Breast epithelium (tissue), 4 donors: ENCODE measurements at regions not wholly inside any gene's neighbourhood (a gene's known extent, or its start where the extent isn't known, plus 50 kb on each side); places are given as distances from the start of the nearest gene placed in this dataset.
"Not testable (repeated sequence)": the region's sequence is repeated elsewhere in the genome, so short reads cannot be mapped to it uniquely, and the experiment has no call there.

Experiments used
- DNase-seq, 2 donors: peaks; one replicate each; pipeline ENCODE4 v3.0.0-alpha.2; 2019; ENCODE audit warnings: low spot score in 2 of 2
- H3K27ac ChIP-seq, 2 donors: fragments of 200-600 bp; sonication (generic) in 1 of 2; one replicate each; pipeline ENCODE4 v1.5.1; 2016 to 2019; ENCODE audit warnings: mild to moderate bottlenecking in 1 of 2
- H3K27me3 ChIP-seq, 2 donors: fragments of 200-600 bp; sonication (generic) in 1 of 2; one replicate each; pipeline versions ENCODE4 v1.5.1 to v1.6.0; 2017 to 2019; ENCODE audit warnings: control low read depth in 1 of 2, mild to moderate bottlenecking in 1 of 2
- H3K36me3 ChIP-seq: fragments of 200-600 bp; one replicate; pipeline ENCODE4 v1.5.1; 2019
- H3K4me1 ChIP-seq, 2 donors: fragments of 200-600 bp; sonication (generic); one replicate each; pipeline ENCODE4 v1.5.1; 2016 to 2019; ENCODE audit warnings: control low read depth in 1 of 2
- H3K4me3 ChIP-seq, 3 donors: fragments of 200-600 bp; sonication (generic); 1 replicate in 2 of 3; 2 replicates in 1 of 3; pipeline ENCODE4 v1.5.1; 2016 to 2019; ENCODE audit warnings: mild to moderate bottlenecking in 3 of 3, moderate library complexity in 2 of 3
- H3K9me3 ChIP-seq, 2 donors: fragments of 200-600 bp; sonication (generic) in 1 of 2; one replicate each; pipeline ENCODE4 v1.5.1; 2016 to 2019; ENCODE audit warnings: control low read depth in 1 of 2
- POLR2A ChIP-seq: fragments of 450-650 bp; IDR thresholded peaks from one replicate; pipeline ENCODE4 v1.6.1; 2016; ENCODE audit warnings: antibody characterized with exemption, mild to moderate bottlenecking, moderate library complexity
- POLR2AphosphoS5 ChIP-seq, 3 donors: sonication (generic); formaldehyde crosslinking; IDR thresholded peaks; one replicate each; pipeline ENCODE4 v1.6.1; 2017; ENCODE audit warnings: antibody characterized with exemption in 3 of 3
- intact Hi-C: fragments of 100-400 bp; cut with DNase I; formaldehyde crosslinking; loops from one replicate; pipeline ENCODE4 v1.15.1; 2023; ENCODE audit warnings: low total_unique reads
- TF ChIP-seq, protein P1 (sequence below), 3 donors: fragments of 450-650 bp; IDR thresholded peaks; one replicate each; pipeline ENCODE4 v1.5.1; 2016 to 2017; ENCODE audit warnings: antibody characterized with exemption in 3 of 3, mild to moderate bottlenecking in 3 of 3, moderate library complexity in 3 of 3

DNA sequence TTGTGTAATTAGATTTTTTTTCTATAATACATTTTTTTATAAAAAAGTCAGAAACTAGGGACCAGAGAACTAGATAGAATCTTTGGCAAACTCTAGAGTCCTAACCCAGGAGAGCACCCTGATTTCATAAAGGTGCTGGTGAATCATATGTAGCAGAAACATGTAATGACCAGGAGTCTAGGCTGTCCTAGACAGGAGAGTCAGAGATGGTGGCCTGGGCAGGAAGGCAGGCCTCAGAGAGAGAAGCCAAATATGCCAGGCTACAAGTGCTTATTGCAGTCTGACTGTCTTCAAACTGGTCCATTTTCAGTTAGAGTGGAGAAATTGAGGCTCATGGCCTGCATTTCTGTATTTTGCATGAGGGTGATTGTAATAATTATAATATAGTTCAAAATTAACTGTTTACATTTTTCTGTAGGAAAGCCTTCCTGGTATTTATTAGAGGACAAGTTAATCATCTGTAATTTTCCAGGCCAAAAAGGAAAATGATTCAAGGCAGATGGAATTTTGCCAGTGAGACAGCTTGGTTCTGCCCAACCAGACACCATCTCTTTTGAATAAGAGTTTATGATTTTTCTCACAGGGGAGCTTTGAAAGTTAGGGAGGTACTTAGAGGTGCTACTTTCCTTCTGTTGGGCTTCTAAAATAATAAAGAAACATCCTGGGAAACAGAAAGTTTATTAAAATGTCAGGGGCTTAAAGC is 129.8 kb downstream of the S1PR1 start:
- TF ChIP-seq, protein P1, sequence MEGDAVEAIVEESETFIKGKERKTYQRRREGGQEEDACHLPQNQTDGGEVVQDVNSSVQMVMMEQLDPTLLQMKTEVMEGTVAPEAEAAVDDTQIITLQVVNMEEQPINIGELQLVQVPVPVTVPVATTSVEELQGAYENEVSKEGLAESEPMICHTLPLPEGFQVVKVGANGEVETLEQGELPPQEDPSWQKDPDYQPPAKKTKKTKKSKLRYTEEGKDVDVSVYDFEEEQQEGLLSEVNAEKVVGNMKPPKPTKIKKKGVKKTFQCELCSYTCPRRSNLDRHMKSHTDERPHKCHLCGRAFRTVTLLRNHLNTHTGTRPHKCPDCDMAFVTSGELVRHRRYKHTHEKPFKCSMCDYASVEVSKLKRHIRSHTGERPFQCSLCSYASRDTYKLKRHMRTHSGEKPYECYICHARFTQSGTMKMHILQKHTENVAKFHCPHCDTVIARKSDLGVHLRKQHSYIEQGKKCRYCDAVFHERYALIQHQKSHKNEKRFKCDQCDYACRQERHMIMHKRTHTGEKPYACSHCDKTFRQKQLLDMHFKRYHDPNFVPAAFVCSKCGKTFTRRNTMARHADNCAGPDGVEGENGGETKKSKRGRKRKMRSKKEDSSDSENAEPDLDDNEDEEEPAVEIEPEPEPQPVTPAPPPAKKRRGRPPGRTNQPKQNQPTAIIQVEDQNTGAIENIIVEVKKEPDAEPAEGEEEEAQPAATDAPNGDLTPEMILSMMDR (IDR thresholded peaks at IDR 0.05), result no peak
- TF ChIP-seq POLR2A, result no peak
- TF ChIP-seq POLR2AphosphoS5 (IDR thresholded peaks at IDR 0.05), result no peak
- H3K27ac ChIP-seq, result no peak overlapping the region
- intact Hi-C loops, result no loop called here
- no peaks in the 10 kb centered on the region for H3K9me3 ChIP-seq
- H3K27me3 ChIP-seq, result no peaks in the 10 kb centered on the region
- no peaks in the 10 kb centered on the region for H3K36me3 ChIP-seq
- no peak overlapping the region for H3K4me3 ChIP-seq
- DNase-seq, result no peak
- H3K4me1 ChIP-seq, result no peaks in the 10 kb centered on the region

DNA sequence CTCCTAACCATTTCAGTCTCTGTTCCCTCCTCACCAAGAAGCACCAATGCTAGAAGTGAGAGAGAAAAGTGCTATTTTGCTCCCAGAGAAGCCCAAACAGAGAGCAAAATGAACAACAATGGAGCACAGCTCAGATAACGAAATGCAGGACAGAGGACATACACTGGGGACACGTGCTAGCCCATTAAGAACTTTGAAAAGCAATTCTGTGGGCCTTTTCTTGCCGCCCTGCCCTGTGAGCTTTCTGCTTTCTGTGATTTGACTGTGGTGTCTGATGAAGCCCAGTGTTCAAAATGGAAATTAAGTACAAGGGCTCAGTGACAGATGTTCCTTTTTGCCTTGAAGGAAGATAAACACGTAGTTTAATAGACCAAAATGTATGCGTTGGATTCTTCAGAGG is 130.8 kb downstream of the S1PR1 start:
- no peak overlapping the region for H3K4me3 ChIP-seq
- H3K36me3 ChIP-seq, result no peaks in the 10 kb centered on the region
- H3K4me1 ChIP-seq, result no peaks in the 10 kb centered on the region
- DNase-seq, result no peak
- H3K27me3 ChIP-seq, result no peaks in the 10 kb centered on the region
- intact Hi-C loops, result no loop called here
- H3K27ac ChIP-seq, result no peak overlapping the region
- H3K9me3 ChIP-seq, result no peaks in the 10 kb centered on the region
- TF ChIP-seq, protein P1 (IDR thresholded peaks at IDR 0.05), result no peak
- TF ChIP-seq POLR2AphosphoS5 (IDR thresholded peaks at IDR 0.05), result no peak
- TF ChIP-seq POLR2A, result no peak

DNA sequence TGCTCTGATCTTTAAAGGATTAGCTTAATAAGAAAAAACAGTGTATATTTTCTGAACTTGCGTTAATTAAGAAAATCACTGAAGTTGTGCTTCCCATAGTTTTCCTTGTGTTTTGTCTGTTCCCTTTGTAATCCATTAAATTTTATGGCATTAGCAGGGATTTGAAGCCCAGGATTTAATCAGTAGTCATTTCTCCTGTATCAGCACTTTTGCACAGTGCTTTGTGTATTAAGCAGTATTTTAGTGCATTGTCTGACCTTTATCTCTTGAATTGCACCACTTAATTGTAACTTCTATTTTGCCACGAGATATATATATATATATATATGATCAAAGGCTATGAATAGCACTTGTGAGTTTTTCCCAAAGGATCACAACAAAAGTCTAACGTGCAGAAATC is 133.7 kb downstream of the S1PR1 start:
- no peak overlapping the region for H3K4me3 ChIP-seq
- intact Hi-C loops, result no loop called here
- H3K36me3 ChIP-seq, result no peaks in the 10 kb centered on the region
- H3K9me3 ChIP-seq, result no peaks in the 10 kb centered on the region
- H3K4me1 ChIP-seq, result no peaks in the 10 kb centered on the region
- TF ChIP-seq, protein P1 (IDR thresholded peaks at IDR 0.05), result no peak
- TF ChIP-seq POLR2A (no peak), POLR2AphosphoS5 (IDR thresholded peaks at IDR 0.05) (no peak)
- no peaks in the 10 kb centered on the region for H3K27me3 ChIP-seq
- DNase-seq, result no peak
- no peak overlapping the region for H3K27ac ChIP-seq

DNA sequence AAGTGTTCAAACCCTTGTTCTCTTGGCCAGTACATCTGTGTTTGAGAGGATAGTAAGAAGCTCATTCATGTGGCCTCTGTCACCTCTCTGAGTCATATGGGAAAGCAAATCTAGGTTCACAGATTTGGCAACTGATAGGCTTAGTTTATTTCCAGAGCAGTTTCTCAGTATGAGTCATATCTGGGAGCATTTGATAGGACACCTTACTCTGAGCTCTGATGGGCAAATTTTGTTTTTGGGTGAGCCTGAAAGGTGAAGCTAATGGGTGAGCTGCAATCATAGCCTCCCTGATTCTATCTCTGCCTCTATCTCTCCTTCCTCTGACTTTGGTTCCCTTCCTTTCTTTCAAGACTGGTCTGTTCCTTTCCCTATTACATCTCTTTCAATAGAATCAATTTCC is 134.4 kb downstream of the S1PR1 start:
- DNase-seq, result no peak
- TF ChIP-seq, protein P1 (IDR thresholded peaks at IDR 0.05), result no peak
- no peaks in the 10 kb centered on the region for H3K9me3 ChIP-seq
- no peak overlapping the region for H3K27ac ChIP-seq
- no peaks in the 10 kb centered on the region for H3K4me1 ChIP-seq
- H3K36me3 ChIP-seq, result no peaks in the 10 kb centered on the region
- no peaks in the 10 kb centered on the region for H3K27me3 ChIP-seq
- H3K4me3 ChIP-seq, result no peak overlapping the region
- intact Hi-C loops, result no loop called here

DNA sequence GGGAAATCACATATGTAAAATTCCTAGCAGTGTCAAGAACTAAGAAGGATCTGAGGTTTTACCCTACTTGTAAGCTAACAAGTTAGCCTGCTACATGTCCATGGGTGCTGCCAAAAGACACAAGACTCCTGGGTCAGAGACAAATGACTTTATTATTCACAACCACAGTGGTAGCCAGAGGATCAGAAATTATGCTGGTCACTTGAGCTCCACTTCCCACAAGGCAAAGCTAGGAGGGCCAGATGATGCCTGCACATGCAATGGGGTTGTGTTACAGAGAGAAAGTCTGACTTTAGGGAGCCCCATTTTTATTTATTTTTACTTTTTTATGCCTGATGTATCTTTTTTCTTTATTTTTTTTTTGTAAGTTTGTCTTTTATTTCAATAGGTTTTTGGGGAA is 136.8 kb downstream of the S1PR1 start:
- H3K36me3 ChIP-seq, result no peaks in the 10 kb centered on the region
- TF ChIP-seq POLR2A, result no peak
- TF ChIP-seq, protein P1 (IDR thresholded peaks at IDR 0.05), result no peak

DNA sequence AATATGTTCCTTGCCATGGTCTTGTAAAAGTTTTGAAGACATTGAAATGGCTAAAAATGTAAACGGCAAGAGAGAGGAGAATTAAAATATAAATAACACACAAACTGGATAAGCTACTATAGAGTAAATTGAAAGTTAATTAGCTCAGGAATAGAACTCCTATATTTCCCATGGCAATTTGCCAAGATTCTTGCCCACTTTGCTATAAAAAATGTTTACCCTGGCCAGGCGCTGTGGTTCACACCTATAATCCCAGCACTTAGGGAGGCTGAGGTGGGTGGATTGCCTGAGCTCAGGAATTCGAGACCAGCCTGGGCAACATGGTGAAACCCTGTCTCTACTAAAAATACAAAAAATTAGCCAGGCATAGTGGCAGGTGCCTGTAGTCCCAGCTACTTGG is 138.6 kb downstream of the S1PR1 start:
- H3K9me3 ChIP-seq, DNase-seq, H3K27me3 ChIP-seq, H3K4me3 ChIP-seq, H3K36me3 ChIP-seq, H3K27ac ChIP-seq, H3K4me1 ChIP-seq, intact Hi-C loops: not testable (repeated sequence)

More for the DNA sequence above, 136.8 kb downstream of the S1PR1 start:
- Histone ChIP-seq H3K27me3 (no peaks in the 10 kb centered on the region), H3K27ac (no peak overlapping the region), H3K9me3 (no peaks in the 10 kb centered on the region), H3K4me1 (no peaks in the 10 kb centered on the region), H3K4me3 (no peak overlapping the region)
- no peak for DNase-seq
- intact Hi-C loops, result no loop called here
